Esophagus muscularis mucosa (tissue), 4 donors: ENCODE measurements at regions not wholly inside any gene's neighbourhood (a gene's known extent, or its start where the extent isn't known, plus 50 kb on each side); places are given as distances from the start of the nearest gene placed in this dataset.

ENCODE experiments used
- DNase-seq: peaks from one replicate; pipeline ENCODE4 v3.0.0-alpha.2; 2017; ENCODE audit errors: extremely low spot score
- H3K27ac ChIP-seq, 4 donors: fragments of 200-600 bp; sonication (generic); replicated peaks in 1 of 4; 1 replicate in 3 of 4; 2 replicates in 1 of 4; pipeline ENCODE4 v1.5.1; 2016 to 2019; ENCODE audit warnings: mild to moderate bottlenecking in 1 of 4
- H3K27me3 ChIP-seq, 4 donors: fragments of 200-600 bp; sonication (generic); one replicate each; pipeline versions ENCODE4 v1.5.1 to v1.6.0; 2016 to 2019
- H3K36me3 ChIP-seq, 4 donors: fragments of 200-600 bp; sonication (generic); one replicate each; pipeline ENCODE4 v1.5.1; 2016 to 2019
- H3K4me1 ChIP-seq, 4 donors: fragments of 200-600 bp; sonication (generic); one replicate each; pipeline ENCODE4 v1.5.1; 2016 to 2019
- H3K4me3 ChIP-seq, 4 donors: fragments of 200-600 bp; sonication (generic); 1 replicate in 2 of 4; 2 replicates in 2 of 4; pipeline ENCODE4 v1.5.1; 2016 to 2019; ENCODE audit warnings: mild to moderate bottlenecking in 4 of 4, moderate library complexity in 1 of 4
- H3K9me3 ChIP-seq, 4 donors: fragments of 200-600 bp; sonication (generic); 1 replicate in 3 of 4; 2 replicates in 1 of 4; pipeline ENCODE4 v1.5.1; 2016 to 2019
- EP300 ChIP-seq: sonication (generic); formaldehyde crosslinking; IDR thresholded peaks from one replicate; pipeline ENCODE4 v1.6.1; 2017; ENCODE audit warnings: antibody characterized with exemption
- POLR2A ChIP-seq: fragments of 450-650 bp; IDR thresholded peaks from one replicate; pipeline ENCODE4 v1.6.1; 2017; ENCODE audit warnings: antibody characterized with exemption, moderate library complexity, mild to moderate bottlenecking, low read depth
- POLR2AphosphoS5 ChIP-seq, 2 donors: sonication (generic); formaldehyde crosslinking; IDR thresholded peaks; one replicate each; pipeline ENCODE4 v1.6.1; 2017; ENCODE audit warnings: antibody characterized with exemption in 2 of 2
- WGBS: methylation state at CpG from one replicate; pipeline ENCODE4 v1.1.5; 2018; 5-methylcytosine and 5-hydroxymethylcytosine counted together
- intact Hi-C: fragments of 100-400 bp; cut with DNase I; formaldehyde crosslinking; loops from one replicate; pipeline ENCODE4 v1.15.1; 2023
- TF ChIP-seq, protein P1 (sequence below), 3 experiments: fragments of 200-600 bp in 2 of 3; fragments of 450-650 bp in 1 of 3; sonication (generic) in 2 of 3; IDR thresholded peaks; one replicate each; pipeline ENCODE4 v1.5.1; 2017 to 2019; ENCODE audit warnings: antibody characterized with exemption in 3 of 3, mild to moderate bottlenecking in 2 of 3, moderate library complexity in 1 of 3

GRCh38 chr19:30253581-30253996, 118.6 kb upstream of the ZNF536 start:
- Histone ChIP-seq H3K4me3 (no peak overlapping the region), H3K9me3 (no peaks in the 10 kb centered on the region), H3K27ac (no peak overlapping the region), H3K27me3 (peaks cover 0 to 73% (median 0%) of the 10 kb centered on the region in 4 donors), H3K36me3 (no peaks in the 10 kb centered on the region), H3K4me1 (no peaks in the 10 kb centered on the region)
- DNase-seq, result no peak
- 81% methylated on average over 13 of the region's 15 CpGs for WGBS
- intact Hi-C loops, result no loop called here
- TF ChIP-seq POLR2A (no peak), POLR2AphosphoS5 (IDR thresholded peaks at IDR 0.05) (no peak), EP300 (no peak)
- TF ChIP-seq, protein P1, sequence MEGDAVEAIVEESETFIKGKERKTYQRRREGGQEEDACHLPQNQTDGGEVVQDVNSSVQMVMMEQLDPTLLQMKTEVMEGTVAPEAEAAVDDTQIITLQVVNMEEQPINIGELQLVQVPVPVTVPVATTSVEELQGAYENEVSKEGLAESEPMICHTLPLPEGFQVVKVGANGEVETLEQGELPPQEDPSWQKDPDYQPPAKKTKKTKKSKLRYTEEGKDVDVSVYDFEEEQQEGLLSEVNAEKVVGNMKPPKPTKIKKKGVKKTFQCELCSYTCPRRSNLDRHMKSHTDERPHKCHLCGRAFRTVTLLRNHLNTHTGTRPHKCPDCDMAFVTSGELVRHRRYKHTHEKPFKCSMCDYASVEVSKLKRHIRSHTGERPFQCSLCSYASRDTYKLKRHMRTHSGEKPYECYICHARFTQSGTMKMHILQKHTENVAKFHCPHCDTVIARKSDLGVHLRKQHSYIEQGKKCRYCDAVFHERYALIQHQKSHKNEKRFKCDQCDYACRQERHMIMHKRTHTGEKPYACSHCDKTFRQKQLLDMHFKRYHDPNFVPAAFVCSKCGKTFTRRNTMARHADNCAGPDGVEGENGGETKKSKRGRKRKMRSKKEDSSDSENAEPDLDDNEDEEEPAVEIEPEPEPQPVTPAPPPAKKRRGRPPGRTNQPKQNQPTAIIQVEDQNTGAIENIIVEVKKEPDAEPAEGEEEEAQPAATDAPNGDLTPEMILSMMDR (IDR thresholded peaks at IDR 0.05), result no peak

DNA sequence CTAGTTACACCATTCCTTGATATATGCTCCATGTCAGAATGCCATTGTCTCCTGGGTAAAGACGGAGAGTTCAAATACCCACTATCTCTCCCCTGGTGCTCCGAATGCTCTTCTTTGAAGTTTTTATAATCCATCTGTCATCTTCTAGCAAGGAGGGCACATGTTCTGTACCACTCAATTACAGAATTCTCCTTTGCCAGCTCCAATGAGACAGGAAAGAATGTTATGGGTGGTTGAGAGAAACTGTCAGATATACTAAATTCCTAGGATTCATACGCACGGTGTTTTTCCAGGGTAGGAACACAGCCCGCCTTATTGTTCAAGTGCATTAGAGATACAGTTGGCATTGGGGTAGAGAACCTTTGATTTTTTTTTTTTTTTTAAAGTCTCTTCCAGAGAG, 118.0 kb upstream of the ZNF536 start:
- intact Hi-C loops, result no loop called here
- Histone ChIP-seq H3K4me1 (no peaks in the 10 kb centered on the region), H3K27me3 (peaks cover 0 to 75% (median 0%) of the 10 kb centered on the region in 4 donors), H3K9me3 (no peaks in the 10 kb centered on the region), H3K4me3 (no peak overlapping the region), H3K36me3 (no peaks in the 10 kb centered on the region), H3K27ac (no peak overlapping the region)
- WGBS, result 70% methylated on average over 5 of the region's 5 CpGs
- TF ChIP-seq EP300, result no peak
- TF ChIP-seq, protein P1 (IDR thresholded peaks at IDR 0.05), result no peak
- TF ChIP-seq POLR2AphosphoS5 (IDR thresholded peaks at IDR 0.05), result no peak
- TF ChIP-seq POLR2A, result no peak
- DNase-seq, result no peak

DNA sequence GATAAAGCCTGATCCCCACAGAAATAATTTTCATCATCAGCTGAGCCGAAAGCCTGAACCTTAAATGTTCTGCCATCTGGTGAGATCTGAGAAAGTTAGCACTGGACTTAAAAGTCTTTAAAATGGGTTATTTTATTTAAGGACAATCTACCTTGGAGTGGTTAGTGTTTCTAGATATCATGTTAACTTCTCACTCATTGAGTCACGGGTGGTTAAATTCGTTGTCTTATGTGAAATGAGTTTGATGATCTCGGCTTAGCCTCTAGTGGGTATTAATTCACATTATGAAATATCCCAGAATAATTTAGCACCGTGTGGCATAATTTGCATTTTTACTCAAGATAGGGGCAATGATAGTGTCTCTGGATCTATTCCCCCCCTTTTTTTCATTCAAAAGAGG, 117.4 kb upstream of the ZNF536 start:
- WGBS, result 75% methylated on average over 5 of the region's 5 CpGs
- no peak for TF ChIP-seq POLR2AphosphoS5 (IDR thresholded peaks at IDR 0.05)
- TF ChIP-seq, protein P1 (IDR thresholded peaks at IDR 0.05), result no peak
- no peak for TF ChIP-seq EP300
- TF ChIP-seq POLR2A, result no peak
- peaks cover 0 to 74% (median 0%) of the 10 kb centered on the region in 4 donors for H3K27me3 ChIP-seq

DNA sequence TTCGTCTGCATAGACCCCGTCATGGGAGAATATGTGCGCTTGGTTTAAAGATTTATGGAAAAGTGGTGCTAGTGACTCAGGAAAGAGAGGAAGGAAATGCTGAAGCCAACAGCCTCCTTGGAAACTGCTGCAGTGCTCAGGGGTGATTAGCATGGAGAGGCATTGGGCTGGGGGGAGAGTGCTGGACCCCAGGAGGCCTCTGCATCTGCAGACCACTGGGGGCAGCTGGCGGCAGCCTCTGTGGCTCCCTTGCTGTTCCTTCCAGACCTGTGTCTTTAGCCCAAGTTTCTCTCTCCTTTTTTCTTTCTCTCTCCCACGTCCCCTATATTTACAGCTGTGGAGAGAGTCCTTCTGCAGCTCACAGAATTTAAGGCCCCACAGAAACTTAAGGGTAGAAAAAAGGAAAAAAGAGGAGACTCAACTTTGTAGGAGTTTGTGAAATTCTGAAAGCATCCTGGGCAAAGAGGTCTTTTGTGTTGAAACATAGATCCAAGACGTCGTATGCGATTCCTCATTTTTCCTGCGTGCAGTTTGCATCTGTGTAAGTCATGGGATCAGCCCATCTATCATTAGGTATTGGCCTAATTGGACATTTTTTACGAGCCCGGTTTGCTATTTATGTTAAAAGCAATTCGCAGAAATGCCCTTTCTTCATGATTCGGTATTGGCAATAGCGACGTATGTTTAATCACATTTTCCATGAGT, 116.2 kb upstream of the ZNF536 start:
- H3K27ac ChIP-seq, result no peak overlapping the region
- H3K9me3 ChIP-seq, result no peaks in the 10 kb centered on the region
- no peak for TF ChIP-seq POLR2A
- TF ChIP-seq, protein P1 (IDR thresholded peaks at IDR 0.05), result no peak
- TF ChIP-seq POLR2AphosphoS5 (IDR thresholded peaks at IDR 0.05), result no peak
- no peak for TF ChIP-seq EP300
- WGBS, result 58% methylated on average over 15 of the region's 15 CpGs
- DNase-seq, result no peak
- no peaks in the 10 kb centered on the region for H3K4me1 ChIP-seq
- H3K4me3 ChIP-seq, result no peak overlapping the region
- no peaks in the 10 kb centered on the region for H3K36me3 ChIP-seq
- peaks cover 0 to 76% (median 0%) of the 10 kb centered on the region in 4 donors for H3K27me3 ChIP-seq
- intact Hi-C loops, result no loop called here

More for the DNA sequence above, 117.4 kb upstream of the ZNF536 start:
- H3K27ac ChIP-seq, result no peak overlapping the region
- no peak overlapping the region for H3K4me3 ChIP-seq
- intact Hi-C loops, result no loop called here
- DNase-seq, result no peak
- H3K9me3 ChIP-seq, result no peaks in the 10 kb centered on the region
- H3K4me1 ChIP-seq, result no peaks in the 10 kb centered on the region
- H3K36me3 ChIP-seq, result no peaks in the 10 kb centered on the region

DNA sequence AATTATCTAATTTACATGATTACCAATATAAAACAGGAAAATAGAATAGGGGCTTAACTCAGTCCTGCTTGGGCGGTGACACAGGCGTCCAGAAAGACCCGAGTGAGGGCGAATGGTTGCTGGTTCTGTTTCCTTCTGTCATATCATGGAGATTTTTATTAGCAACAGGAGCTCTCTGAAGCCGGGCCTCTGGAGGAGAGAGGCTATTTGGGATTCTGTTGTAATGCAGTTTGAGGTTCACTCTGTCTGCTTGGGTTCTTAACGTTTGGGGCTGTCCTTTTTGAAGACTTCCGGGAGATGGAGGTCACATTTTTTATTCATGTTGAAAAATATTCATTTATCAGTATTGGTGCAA, 115.7 kb upstream of the ZNF536 start:
- no peak overlapping the region for H3K27ac ChIP-seq
- no peak overlapping the region for H3K4me3 ChIP-seq
- TF ChIP-seq, protein P1 (IDR thresholded peaks at IDR 0.05), result no peak
- TF ChIP-seq POLR2AphosphoS5 (IDR thresholded peaks at IDR 0.05), result no peak
- TF ChIP-seq EP300, result no peak
- no peak for TF ChIP-seq POLR2A
- no peaks in the 10 kb centered on the region for H3K36me3 ChIP-seq
- intact Hi-C loops, result no loop called here
- WGBS, result 49% methylated on average over 7 of the region's 7 CpGs
- no peaks in the 10 kb centered on the region for H3K9me3 ChIP-seq
- H3K27me3 ChIP-seq, result peaks cover 0 to 74% (median 0%) of the 10 kb centered on the region in 4 donors
- H3K4me1 ChIP-seq, result no peaks in the 10 kb centered on the region
- DNase-seq, result no peak
